ENCODE measurements at regions not wholly inside any gene's neighbourhood (a gene's known extent, or its start where the extent isn't known, plus 50 kb on each side); places are given as distances from the start of the nearest gene placed in this dataset.
A peak's percentile ranks its signal among the peaks of the same experiment; 100 is the strongest.
"Not testable (repeated sequence)": the region's sequence is repeated elsewhere in the genome, so short reads cannot be mapped to it uniquely, and the experiment has no call there.

DNA sequence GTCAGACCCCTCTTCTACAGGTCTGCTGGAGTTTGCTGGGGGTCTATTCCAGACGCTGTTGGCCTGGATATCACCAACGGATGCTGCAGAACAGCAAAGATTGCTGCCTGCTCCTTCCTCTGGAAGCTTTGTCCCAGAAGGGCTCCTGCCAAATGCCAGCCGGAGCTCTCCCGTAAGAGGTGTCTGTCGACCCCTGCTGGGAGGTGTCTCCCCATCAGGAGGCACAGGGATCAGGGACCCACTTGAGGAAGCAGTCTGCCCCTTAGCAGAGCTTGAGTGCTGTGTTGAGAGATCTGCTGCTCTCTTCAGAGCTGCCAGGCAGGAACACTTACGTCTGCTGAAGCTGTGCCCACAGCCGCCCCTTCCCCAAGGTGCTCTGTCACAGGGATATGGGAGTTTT, 122.1 kb upstream of the TNP1 start:
- H3K9me3 Mint-ChIP-seq; DNase-seq (ENCODE audit: low spot score); ATAC-seq; H3K27ac Mint-ChIP-seq; H3K4me3 Mint-ChIP-seq; H3K4me1 Mint-ChIP-seq (ENCODE audit: low read depth in 2 of 2): not testable (repeated sequence)
- peaks cover 13% of the 10 kb centered on the region for H3K36me3 Mint-ChIP-seq
- peaks cover 19 to 34% of the 10 kb centered on the region in 2 donors for H3K27me3 Mint-ChIP-seq

DNA sequence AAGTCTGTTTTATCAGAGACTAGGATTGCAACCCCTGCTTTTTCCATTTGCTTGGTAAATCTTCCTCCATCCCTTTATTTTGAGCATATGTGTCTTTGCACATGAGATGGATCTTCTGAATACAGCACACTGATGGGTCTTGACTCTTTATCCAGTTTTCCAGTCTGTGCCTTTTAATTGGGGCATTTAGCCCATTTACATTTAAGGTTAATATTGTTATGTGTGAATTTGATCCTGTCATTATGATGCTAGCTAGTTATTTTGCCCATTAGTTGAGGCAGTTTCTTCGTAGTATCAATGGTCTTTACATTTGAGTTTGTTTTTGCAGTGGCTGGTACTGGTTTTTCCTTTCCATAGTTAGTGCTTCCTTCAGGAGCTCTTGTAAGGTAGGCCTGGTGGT, 120.6 kb upstream of the TNP1 start:
- not testable (repeated sequence) for DNase-seq (ENCODE audit: low spot score); ATAC-seq; H3K27ac Mint-ChIP-seq; H3K4me1 Mint-ChIP-seq (ENCODE audit: low read depth in 2 of 2); H3K9me3 Mint-ChIP-seq; H3K4me3 Mint-ChIP-seq
- Mint-ChIP-seq H3K36me3 (peaks cover 13% of the 10 kb centered on the region), H3K27me3 (peaks cover 16 to 34% of the 10 kb centered on the region in 2 donors)

DNA sequence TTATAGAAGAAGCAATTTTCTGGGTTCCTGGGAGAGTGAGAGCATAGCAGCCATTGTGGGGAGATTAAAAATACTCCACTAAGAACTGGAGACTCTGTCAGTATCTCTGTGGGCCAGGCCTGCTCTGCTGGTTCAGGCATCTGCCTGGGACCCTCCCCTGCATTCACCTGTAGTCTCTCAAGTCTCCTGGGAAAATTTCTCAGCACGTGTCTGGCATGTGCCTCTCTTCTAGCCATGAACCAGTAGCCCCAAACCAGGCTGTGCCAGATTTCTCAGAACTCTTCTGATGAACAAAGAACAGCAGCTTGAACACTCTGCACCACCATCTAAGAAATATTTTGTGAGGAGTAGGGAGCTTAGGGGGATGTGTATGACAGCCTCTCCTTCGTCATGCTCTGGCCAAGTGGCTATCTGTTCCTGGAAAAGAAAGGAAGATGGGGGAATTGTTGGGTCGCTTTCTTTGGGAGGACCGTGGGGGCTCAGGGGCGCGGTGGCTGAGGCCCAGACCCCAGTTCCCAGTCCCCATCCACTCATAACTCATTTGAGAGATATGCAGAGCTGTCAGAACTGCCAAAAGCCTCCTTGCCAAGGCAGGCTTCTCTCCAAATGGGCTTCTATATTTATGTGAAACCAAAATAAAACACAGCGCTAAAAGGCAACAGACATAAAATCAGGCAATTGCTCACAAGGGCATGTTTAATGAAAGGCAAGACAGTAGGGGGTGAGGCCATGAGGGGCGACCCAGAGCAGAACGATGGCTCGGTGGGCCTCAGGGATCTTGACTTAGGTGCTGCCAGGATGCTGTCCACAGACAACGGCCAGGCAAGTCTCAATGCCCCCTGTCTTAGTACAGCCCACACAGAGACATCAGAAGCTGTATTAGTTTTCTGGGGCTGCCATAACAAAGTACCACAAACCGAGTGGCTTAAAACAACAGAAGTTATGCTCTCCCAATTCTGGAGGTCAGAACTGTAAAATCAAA, 114.7 kb upstream of the TNP1 start:
- Mint-ChIP-seq H3K4me3 (no peak overlapping the region), H3K27ac (no peak overlapping the region)

DNA sequence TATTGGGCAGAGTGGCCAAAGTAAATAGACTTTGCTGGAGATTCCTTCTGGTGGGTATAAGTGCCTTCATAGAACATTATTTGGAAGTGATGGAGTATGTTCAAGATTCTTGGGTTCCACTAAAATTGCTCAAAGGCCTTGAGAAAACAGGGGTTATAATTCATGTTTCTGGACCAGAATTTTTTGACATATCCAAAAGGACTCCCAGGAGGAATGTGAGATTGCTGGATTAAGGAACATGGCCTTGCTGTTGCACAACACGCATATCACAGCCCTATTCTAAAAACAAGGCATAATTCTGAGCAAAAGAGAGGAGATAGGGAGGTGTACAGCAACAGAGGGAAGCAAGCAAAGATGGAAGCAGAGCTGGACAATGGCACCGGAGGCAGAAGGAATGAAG, 111.7 kb upstream of the TNP1 start:
- DNase-seq (ENCODE audit: low spot score) (no peak), ATAC-seq (no peak)
- H3K36me3 Mint-ChIP-seq = no peaks in the 10 kb centered on the region
- no peak overlapping the region for H3K27ac Mint-ChIP-seq
- no peaks in the 10 kb centered on the region for H3K9me3 Mint-ChIP-seq
- H3K27me3 Mint-ChIP-seq = peaks cover 11 to 12% of the 10 kb centered on the region in 2 donors
- H3K4me1 Mint-ChIP-seq (ENCODE audit: low read depth in 2 of 2) = no peaks in the 10 kb centered on the region
- no peak overlapping the region for H3K4me3 Mint-ChIP-seq

More for the DNA sequence above, 114.7 kb upstream of the TNP1 start:
- peaks cover 9 to 18% of the 10 kb centered on the region in 2 donors for H3K27me3 Mint-ChIP-seq
- no peaks in the 10 kb centered on the region for H3K4me1 Mint-ChIP-seq (ENCODE audit: low read depth in 2 of 2)
- H3K9me3 Mint-ChIP-seq = peaks cover 2% of the 10 kb centered on the region
- peaks cover 10% of the 10 kb centered on the region for H3K36me3 Mint-ChIP-seq
- ATAC-seq = peak; percentile 51 to 59
- DNase-seq (ENCODE audit: low spot score) = no peak

DNA sequence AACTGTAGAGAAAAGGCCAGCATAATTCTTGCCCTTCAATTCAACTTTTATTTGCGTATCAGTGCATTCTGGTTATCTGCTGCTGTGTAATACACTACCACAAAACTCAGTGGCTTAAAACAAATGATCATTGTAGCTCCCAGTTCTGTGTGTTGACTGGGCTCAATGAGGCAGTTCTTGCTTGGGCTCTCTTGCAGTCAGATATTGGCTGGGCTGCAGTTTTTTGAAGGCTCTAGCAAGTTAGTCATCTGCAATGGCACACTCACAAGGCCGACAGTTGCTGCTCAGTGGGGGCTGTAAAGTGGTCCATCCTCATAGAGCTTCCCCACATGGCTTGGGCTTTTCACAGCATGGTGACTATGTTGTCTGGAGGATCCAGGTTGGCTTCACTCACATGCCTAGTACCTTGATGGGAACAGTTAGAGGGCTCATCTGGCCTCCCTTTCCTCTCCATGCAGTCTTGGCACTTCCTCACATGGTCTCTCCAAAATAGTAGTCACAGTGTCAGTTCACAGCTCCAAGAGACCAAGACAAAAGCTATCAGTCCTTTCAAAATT, 110.6 kb upstream of the TNP1 start:
- Mint-ChIP-seq H3K4me3 (no peak overlapping the region), H3K27ac (no peak overlapping the region), H3K36me3 (no peaks in the 10 kb centered on the region), H3K27me3 (peaks cover 11% of the 10 kb centered on the region in 2 donors), H3K9me3 (no peaks in the 10 kb centered on the region), H3K4me1 (ENCODE audit: low read depth in 2 of 2) (no peaks in the 10 kb centered on the region)
- no peak for ATAC-seq
- DNase-seq (ENCODE audit: low spot score) = no peak

DNA sequence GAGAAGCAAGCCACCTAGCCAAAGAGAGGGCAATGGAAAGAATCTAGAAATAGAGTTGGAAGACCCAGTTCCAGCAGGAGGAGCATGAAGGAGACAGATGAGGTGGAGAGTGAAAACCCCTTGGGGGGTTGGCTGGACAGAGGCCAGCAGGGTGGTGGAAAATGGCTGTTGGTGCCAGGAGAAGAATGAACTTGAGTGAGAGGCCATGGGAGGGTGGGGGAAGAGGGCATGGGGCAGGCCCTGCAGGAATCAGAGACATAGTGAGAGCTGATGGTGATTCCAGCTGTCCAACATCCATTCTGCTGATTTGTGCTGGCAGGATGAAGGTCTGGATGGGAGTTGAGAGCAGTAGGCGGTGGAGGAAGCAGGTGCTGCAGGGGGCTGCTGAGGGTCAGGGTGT, 108.0 kb upstream of the TNP1 start:
- Mint-ChIP-seq H3K4me3 (no peak overlapping the region), H3K27ac (no peak overlapping the region), H3K4me1 (ENCODE audit: low read depth in 2 of 2) (no peaks in the 10 kb centered on the region), H3K27me3 (peaks cover 16 to 17% of the 10 kb centered on the region in 2 donors), H3K36me3 (no peaks in the 10 kb centered on the region), H3K9me3 (no peaks in the 10 kb centered on the region)
- DNase-seq (ENCODE audit: low spot score) (no peak), ATAC-seq (peak in 1 of 2 donors; percentile 53)

DNA sequence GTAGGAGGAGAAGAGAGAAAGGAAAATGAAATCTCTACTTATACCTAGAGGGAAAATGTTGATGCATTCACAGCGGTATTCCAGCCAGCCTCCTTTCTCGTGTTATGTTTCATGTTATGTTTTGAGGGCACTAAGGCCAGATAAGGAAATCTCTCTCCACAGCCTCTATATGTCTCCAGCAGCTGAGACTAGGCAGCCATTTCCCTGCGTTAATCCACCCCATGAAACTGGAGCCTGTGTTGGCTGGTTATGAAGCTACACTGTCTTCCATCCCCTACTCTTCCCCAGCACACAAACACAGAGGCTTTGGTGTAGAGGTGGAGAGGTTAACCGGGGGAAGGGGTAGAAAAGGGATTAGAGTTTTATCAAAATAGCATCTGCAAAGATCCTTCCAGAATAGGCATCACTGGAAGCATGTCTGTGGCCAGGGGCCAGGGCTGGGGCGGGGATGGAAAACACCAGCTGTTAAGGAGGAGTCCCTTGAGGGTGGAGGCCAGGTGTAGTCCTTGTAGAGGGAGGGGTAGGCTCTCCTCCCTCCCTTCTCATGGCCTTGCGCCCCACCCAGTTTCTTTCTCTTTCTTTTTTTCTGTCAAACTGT, 100.9 kb upstream of the TNP1 start:
- Mint-ChIP-seq H3K36me3 (no peaks in the 10 kb centered on the region), H3K9me3 (peaks cover 2% of the 10 kb centered on the region), H3K4me3 (no peak overlapping the region), H3K27ac (no peak overlapping the region), H3K4me1 (ENCODE audit: low read depth in 2 of 2) (no peaks in the 10 kb centered on the region), H3K27me3 (peaks cover 14% of the 10 kb centered on the region in 2 donors)
- DNase-seq (ENCODE audit: low spot score) (no peak), ATAC-seq (no peak)

DNA sequence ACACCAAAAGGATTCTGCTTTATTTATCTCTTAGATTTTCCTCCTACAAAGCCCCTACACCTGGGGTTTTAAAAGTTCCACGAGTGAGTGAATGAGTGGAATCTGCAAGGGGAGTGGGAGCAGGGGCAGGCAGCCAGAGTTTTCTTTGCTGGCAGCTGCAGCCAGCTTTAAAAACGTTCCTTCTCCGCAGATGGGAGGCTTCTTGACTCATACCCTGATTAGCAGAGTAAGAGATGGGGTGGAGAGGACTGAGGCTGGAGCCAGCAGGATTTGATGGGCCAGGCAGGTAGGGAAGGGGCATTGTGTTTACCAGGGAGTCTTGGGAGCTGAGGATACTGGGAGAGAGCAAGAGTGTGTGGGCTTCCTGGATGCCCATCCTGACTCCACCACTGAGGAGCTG, 99.6 kb upstream of the TNP1 start:
- no peak overlapping the region for H3K4me3 Mint-ChIP-seq
- H3K27ac Mint-ChIP-seq = no peak overlapping the region
- ATAC-seq = no peak

DNA sequence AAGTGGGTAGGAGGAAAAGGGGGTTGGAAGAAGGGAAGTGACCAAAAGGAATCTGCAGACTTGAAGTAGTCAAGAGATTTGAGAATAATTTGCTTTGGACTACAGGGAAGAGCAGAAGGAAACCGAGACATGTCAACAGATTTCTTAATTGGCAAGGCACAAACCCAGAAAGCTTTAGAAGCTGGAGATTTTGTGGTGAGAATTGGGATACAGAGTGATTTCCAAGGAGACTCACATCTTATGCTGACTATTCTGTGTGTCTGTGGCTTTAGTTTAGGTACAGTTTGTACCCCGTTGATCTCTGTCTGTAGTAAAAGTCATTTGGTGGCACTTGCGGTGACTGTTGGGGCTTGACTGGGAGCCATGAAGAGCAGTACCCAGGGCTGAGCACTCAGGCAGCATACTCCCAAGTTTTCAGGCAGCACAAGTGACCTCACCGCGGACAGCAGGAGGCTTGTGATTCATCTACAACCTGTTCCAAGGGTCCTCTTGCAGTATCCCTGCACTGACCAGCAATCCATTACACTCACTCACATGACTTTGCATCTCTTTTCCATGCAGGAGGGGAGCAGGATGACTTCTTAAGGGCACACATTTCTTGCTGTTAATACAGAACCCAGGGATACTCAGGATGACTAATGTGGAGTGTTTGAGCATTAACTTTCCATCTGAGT, 97.1 kb upstream of the TNP1 start:
- no peak for ATAC-seq

More for the DNA sequence above, 99.6 kb upstream of the TNP1 start:
- no peaks in the 10 kb centered on the region for H3K36me3 Mint-ChIP-seq
- H3K27me3 Mint-ChIP-seq = peaks cover 14 to 20% of the 10 kb centered on the region in 2 donors
- DNase-seq (ENCODE audit: low spot score) = no peak
- no peaks in the 10 kb centered on the region for H3K4me1 Mint-ChIP-seq (ENCODE audit: low read depth in 2 of 2)
- peaks cover 2% of the 10 kb centered on the region for H3K9me3 Mint-ChIP-seq

DNA sequence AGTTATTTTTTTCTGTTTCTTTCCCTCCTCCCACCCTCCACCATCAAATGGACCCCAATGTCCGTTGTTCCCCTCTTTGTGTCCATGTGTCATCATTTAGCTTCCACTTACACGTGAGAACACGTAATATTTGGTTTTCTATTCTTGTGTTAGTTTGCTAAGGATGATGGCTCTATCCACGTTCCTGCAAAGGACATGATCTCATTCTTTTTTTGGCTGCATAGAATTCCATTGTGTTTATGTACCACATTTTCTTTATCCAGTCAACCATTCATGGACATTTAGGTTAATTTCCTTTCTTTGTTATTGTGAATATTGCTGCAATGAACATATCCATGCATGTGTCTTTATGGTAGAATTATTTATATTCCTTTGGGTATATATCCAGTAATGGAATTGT, 91.3 kb upstream of the TNP1 start:
- DNase-seq (ENCODE audit: low spot score) (no peak), ATAC-seq (no peak)
- H3K27me3 Mint-ChIP-seq = peaks cover 18 to 19% of the 10 kb centered on the region in 2 donors
- H3K27ac Mint-ChIP-seq = no peak overlapping the region
- H3K36me3 Mint-ChIP-seq = peaks cover 9% of the 10 kb centered on the region
- H3K9me3 Mint-ChIP-seq = peaks cover 9% of the 10 kb centered on the region
- no peak overlapping the region for H3K4me3 Mint-ChIP-seq
- H3K4me1 Mint-ChIP-seq (ENCODE audit: low read depth in 2 of 2) = peaks cover 8 to 12% of the 10 kb centered on the region in 2 donors

More for the DNA sequence above, 97.1 kb upstream of the TNP1 start:
- DNase-seq (ENCODE audit: low spot score) = no peak
- Mint-ChIP-seq H3K36me3 (peaks cover 7% of the 10 kb centered on the region), H3K9me3 (peaks cover 12% of the 10 kb centered on the region), H3K4me1 (ENCODE audit: low read depth in 2 of 2) (no peaks in the 10 kb centered on the region), H3K27ac (no peak overlapping the region), H3K4me3 (no peak overlapping the region), H3K27me3 (peaks cover 9 to 23% of the 10 kb centered on the region in 2 donors)

DNA sequence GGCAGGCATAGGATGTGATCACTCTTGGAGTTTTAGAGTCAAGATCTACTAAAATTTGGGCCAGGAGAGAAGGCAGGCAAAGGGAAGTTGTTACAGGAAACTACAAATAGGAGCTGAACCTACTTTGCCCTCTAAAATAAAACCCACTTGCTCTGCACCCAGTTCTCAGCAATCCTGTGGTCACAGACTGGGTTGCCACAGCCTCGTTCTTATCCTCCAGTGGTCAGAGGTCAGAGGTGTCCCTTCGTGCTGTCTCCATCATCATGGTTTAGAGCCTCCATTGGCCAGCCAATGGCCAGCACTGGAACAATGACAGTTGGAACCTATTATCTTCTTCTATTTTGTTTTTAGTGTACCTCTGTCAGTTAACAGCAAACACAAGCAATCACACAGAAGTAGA, 90.7 kb upstream of the TNP1 start:
- Mint-ChIP-seq H3K4me1 (ENCODE audit: low read depth in 2 of 2) (peaks cover 8 to 12% of the 10 kb centered on the region in 2 donors), H3K36me3 (peaks cover 9% of the 10 kb centered on the region), H3K27me3 (peaks cover 19 to 22% of the 10 kb centered on the region in 2 donors), H3K4me3 (no peak overlapping the region), H3K27ac (no peak overlapping the region), H3K9me3 (peaks cover 9% of the 10 kb centered on the region)
- ATAC-seq (peak in 1 of 2 donors; percentile 36), DNase-seq (ENCODE audit: low spot score) (no peak)

DNA sequence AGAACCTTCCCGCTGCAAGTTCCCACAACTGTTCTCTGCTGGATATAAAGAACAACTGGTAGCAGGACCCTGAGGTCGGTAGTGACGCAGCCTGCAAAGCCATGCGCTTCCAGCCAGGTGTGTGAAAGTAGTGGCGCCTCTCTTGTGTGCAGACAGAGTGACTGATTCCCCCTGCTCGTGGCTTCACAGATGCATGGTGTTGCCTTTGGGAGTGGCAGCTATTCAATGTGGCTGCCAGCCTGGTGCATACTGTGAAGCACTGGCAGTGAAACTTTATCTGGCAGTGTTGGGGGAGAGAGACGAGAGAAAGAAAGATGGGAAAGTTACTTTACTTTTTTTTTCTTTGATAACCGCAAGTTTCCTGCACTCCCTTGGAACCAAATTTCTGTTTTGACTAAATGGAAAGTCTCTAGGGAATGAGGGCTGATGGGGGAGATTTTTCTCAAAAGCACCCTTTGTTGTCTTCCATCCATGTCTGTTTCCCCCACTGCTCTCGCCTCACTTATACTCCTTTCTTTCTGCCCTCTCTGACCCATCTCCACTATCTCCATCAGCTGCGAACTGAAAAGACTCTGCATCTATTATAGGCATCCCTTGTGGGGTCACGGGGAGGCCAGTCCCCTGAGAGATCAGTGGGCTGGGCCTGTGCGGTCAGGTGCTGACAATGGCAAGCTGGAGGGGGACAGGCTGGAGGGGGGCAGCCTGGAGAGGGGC, 90.0 kb upstream of the TNP1 start:
- DNase-seq (ENCODE audit: low spot score) = no peak
- peaks cover 17 to 22% of the 10 kb centered on the region in 2 donors for H3K27me3 Mint-ChIP-seq
- H3K27ac Mint-ChIP-seq = no peak overlapping the region
- H3K9me3 Mint-ChIP-seq = peaks cover 9% of the 10 kb centered on the region
- ATAC-seq = no peak
- H3K36me3 Mint-ChIP-seq = peaks cover 9% of the 10 kb centered on the region
- H3K4me1 Mint-ChIP-seq (ENCODE audit: low read depth in 2 of 2) = peaks cover 8 to 12% of the 10 kb centered on the region in 2 donors
- no peak overlapping the region for H3K4me3 Mint-ChIP-seq

DNA sequence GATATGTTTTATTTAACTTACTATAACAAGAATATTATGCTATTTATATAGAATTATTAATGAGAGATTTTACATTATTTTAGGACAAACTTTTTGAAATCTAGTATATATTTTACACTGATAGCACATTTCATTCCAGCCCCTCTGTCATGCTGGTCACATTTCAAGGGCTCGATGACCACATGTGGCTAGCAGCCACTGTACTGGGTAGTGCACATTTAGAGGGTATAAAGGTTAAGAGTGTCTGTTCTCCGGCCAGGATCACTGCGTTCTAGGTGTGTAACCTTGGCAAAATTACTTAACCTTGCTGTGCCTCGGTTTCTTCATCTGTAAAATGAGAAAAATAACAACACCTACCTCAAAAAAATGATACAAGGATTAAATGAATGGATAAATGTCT, 87.2 kb upstream of the TNP1 start:
- H3K4me1 Mint-ChIP-seq (ENCODE audit: low read depth in 2 of 2) = peaks cover 8 to 12% of the 10 kb centered on the region in 2 donors
- no peaks in the 10 kb centered on the region for H3K9me3 Mint-ChIP-seq
- no peak overlapping the region for H3K27ac Mint-ChIP-seq
- no peak overlapping the region for H3K4me3 Mint-ChIP-seq
- ATAC-seq = no peak
- H3K36me3 Mint-ChIP-seq = peaks cover 5% of the 10 kb centered on the region
- DNase-seq (ENCODE audit: low spot score) = no peak
- peaks cover 3 to 17% of the 10 kb centered on the region in 2 donors for H3K27me3 Mint-ChIP-seq
